Right cardiac atrium (tissue), 5 donors: ENCODE measurements at regions not wholly inside any gene's neighbourhood (a gene's known extent, or its start where the extent isn't known, plus 50 kb on each side); places are given as distances from the start of the nearest gene placed in this dataset.
A peak's percentile ranks its signal among the peaks of the same experiment; 100 is the strongest.
"Not testable (repeated sequence)": the region's sequence is repeated elsewhere in the genome, so short reads cannot be mapped to it uniquely, and the experiment has no call there.

Source experiments
- ATAC-seq, 2 donors: fragments of 200-7000 bp; cut with Tn5 transposase; one replicate each; pipeline versions ENCODE4 v1.8.0 to v1.9.1; 2020; ENCODE audit warnings: moderate library complexity in 2 of 2, mild to moderate bottlenecking in 1 of 2
- DNase-seq, 3 donors: peaks; one replicate each; pipeline ENCODE4 v3.0.0-alpha.2; 2020
- H3K27ac ChIP-seq: one replicate; pipeline ENCODE4 v1.5.1; 2013; ENCODE audit warnings: mild to moderate bottlenecking, low read length, control low read depth, moderate library complexity
- H3K27me3 ChIP-seq: one replicate; pipeline ENCODE4 v1.6.1; 2013; ENCODE audit not compliant: control insufficient read depth, insufficient read depth
- H3K4me1 ChIP-seq: one replicate; pipeline ENCODE4 v1.6.1; 2013; ENCODE audit warnings: low read length; ENCODE audit not compliant: control insufficient read depth, insufficient read depth
- H3K4me3 ChIP-seq: one replicate; pipeline ENCODE4 v1.5.1; 2013; ENCODE audit warnings: low read length, control low read depth
- H3K9me3 ChIP-seq: one replicate; pipeline ENCODE4 v1.6.1; 2013; ENCODE audit warnings: low read length; ENCODE audit not compliant: control insufficient read depth
- WGBS: extraction: QIAGEN DNeasy Blood & Tissue Kit; methylation state at CpG from one replicate; pipeline ENCODE4 v1.1.7; 2013; 5-methylcytosine and 5-hydroxymethylcytosine counted together
- intact Hi-C, 4 donors: fragments of 100-400 bp; cut with DNase I; formaldehyde crosslinking; loops; one replicate each; pipeline versions ENCODE4 v1.11.0 to v1.14.0; 2022 to 2023
- donor health status: healthy with polysubstance abuse.
- donor health status: DM: no; HTN: yes; CAD: no.
- donor health status: DM: no; HTN: no; CAD: no.
- donor health status: DM: no; HTN: yes; CAD: no; lungs with severe emphysema.
- donor health status: DM: yes; HTN: yes; CAD: no.

DNA sequence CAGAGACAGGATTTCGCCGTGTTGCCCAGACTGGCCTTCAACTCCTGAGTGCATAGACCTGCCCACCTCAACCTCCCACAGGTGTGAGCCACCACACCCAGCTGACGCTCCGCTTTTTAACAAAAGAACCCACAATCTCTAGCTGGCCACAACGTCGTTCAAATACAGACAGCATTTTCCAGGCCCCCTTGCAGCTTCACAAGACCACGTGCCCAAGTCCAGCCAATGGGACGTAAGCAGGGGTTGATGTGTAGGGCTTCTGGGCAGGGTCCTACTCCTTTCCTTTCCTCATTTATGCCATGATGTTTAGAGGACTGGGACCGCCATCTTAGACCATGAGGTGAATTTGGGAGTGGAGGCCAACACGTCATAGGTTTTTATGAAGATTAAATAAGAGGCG, 81.0 kb downstream of the TFAP2C start:
- no peaks in the 10 kb centered on the region for H3K9me3 ChIP-seq
- H3K4me3 ChIP-seq: no peak overlapping the region
- 94% methylated on average over 11 of the region's 11 CpGs for WGBS
- H3K4me1 ChIP-seq: no peaks in the 10 kb centered on the region
- no peaks in the 10 kb centered on the region for H3K27me3 ChIP-seq
- no peak overlapping the region for H3K27ac ChIP-seq
- no peak for ATAC-seq
- intact Hi-C loops: no loop called here
- DNase-seq: no peak

DNA sequence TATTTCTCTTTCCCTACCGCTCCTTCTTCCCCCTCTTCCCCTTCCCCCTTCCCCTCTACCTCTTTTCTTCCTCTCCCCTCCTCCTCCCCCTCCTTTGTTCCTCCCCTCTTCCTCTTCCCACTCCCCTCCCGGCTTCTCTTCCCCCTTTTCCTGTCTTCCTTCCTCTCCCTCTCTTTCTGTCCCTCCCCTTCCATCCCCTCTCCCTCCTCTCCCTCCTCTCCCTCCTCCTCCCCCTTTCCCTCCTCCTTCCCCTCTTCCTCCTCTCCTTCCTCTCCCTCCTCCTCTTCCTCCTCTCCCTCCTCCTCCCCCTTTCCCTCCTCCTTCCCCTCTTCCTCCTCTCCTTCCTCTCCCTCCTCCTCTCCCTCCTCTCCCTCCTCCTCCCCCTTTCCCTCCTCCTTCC, 81.5 kb downstream of the TFAP2C start:
- DNase-seq, H3K27ac ChIP-seq, ATAC-seq, H3K4me1 ChIP-seq, H3K9me3 ChIP-seq, H3K4me3 ChIP-seq, H3K27me3 ChIP-seq, intact Hi-C loops: not testable (repeated sequence)
- 51% methylated on average over 2 of the region's 2 CpGs for WGBS

DNA sequence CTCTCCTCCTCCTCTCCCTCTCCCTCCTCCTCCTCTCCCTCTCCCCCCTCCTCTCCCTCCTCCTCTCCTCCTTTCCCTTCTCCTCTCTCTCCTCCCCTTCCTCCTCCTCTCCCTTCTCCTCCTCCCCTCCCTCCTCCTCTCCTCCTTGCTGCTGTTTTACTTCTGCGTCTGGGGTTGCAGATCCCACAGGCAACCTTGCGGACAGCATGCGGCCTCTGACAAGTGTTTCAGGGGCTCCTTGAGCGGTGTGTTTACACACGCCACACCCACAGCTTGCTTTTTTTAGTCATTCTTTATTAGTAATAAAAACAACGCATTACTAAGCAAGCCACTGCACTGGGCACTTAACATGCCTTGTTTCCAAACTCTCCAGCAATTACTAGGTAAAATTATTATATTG, 81.9 kb downstream of the TFAP2C start:
- H3K9me3 ChIP-seq: no peaks in the 10 kb centered on the region
- no peak overlapping the region for H3K4me3 ChIP-seq
- no peak for DNase-seq
- no peak overlapping the region for H3K27ac ChIP-seq
- H3K4me1 ChIP-seq: no peaks in the 10 kb centered on the region
- no peak for ATAC-seq
- H3K27me3 ChIP-seq: no peaks in the 10 kb centered on the region
- intact Hi-C loops: no loop called here
- WGBS: 42% methylated on average over 6 of the region's 6 CpGs

DNA sequence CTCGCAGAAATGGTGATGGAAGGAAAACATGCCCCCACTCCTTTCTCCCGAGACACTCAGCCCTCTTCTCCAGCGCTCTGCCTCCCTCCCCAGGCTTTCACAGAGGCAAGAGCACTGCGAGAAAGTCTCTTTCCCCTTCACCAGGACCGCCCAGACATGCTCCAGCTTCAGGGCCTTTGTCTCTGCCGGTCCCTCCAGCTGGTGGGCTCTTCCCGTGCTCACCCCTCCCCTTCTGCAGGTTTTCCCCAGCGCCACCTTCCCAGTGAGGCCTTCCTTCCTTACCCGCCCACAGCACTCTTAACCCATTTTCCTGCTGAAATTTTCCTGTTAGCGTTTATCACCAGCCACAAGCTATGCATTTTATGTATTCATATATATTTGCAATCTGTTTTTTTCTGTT, 86.2 kb downstream of the TFAP2C start:
- WGBS: 54% methylated on average over 10 of the region's 10 CpGs
- no peak overlapping the region for H3K27ac ChIP-seq
- H3K4me1 ChIP-seq: no peaks in the 10 kb centered on the region
- no peak for DNase-seq
- no peaks in the 10 kb centered on the region for H3K9me3 ChIP-seq
- no peaks in the 10 kb centered on the region for H3K27me3 ChIP-seq
- no peak for ATAC-seq
- H3K4me3 ChIP-seq: no peak overlapping the region
- intact Hi-C loops: no loop called here

DNA sequence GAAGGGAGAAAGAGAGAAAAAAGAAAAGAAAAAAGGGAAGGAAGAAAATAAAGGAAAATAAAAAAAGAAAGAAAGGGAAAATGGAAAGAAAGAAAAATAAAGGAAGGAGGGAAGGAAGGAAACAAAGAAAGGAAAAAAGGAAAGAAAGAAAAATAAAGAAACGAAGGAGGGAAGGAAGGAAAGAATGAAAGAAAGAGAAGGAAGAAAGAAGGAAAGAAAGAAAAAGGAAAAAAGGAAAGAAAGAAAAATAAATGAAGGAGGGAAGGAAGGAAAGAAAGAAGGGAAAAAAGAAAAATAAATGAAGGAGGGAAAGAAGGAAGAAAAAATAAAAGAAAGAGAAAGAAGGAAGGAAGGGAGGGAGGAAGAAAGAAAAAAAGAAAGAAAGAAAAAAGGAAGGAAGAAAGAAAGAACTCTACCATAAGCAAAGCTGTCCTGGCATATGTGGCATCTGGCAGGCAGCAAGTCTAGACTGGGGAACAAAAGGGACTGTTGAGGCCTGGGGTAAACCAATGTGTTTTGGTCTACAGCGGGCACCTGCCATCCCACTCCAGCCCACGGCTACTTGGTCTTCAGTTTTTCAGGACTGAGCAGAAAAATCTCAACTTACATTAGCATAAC, 86.9 kb downstream of the TFAP2C start:
- H3K4me1 ChIP-seq: no peaks in the 10 kb centered on the region
- H3K4me3 ChIP-seq: no peak overlapping the region
- no peaks in the 10 kb centered on the region for H3K27me3 ChIP-seq
- no peak for DNase-seq
- WGBS: 58% methylated on average over 3 of the region's 3 CpGs
- no peaks in the 10 kb centered on the region for H3K9me3 ChIP-seq
- no peak overlapping the region for H3K27ac ChIP-seq
- ATAC-seq: no peak
- intact Hi-C loops: no loop called here

DNA sequence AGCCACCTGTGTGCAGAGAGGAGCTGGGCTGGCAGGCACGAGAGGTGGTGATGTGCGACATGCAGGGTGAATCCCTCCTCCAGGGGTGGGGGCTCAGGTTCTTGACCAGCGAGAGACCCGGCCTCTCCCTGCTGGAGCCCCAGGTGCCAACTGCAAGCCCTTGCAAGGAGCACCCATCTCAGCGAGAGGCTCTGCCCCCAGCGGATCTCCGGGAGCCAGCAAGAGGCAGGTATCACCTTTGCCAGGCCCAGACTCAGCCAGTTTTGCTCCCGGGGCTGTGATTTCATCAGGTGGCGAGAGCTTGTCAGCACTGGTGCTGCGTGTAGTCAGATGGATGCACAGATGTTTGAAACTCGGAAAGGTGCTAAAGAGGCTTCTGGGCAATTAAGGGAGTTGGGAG, 87.7 kb downstream of the TFAP2C start:
- H3K4me1 ChIP-seq: no peaks in the 10 kb centered on the region
- no peaks in the 10 kb centered on the region for H3K27me3 ChIP-seq
- DNase-seq: no peak
- intact Hi-C loops: no loop called here
- 69% methylated on average over 11 of the region's 11 CpGs for WGBS
- no peak overlapping the region for H3K4me3 ChIP-seq
- H3K27ac ChIP-seq: no peak overlapping the region
- no peak for ATAC-seq
- H3K9me3 ChIP-seq: no peaks in the 10 kb centered on the region

DNA sequence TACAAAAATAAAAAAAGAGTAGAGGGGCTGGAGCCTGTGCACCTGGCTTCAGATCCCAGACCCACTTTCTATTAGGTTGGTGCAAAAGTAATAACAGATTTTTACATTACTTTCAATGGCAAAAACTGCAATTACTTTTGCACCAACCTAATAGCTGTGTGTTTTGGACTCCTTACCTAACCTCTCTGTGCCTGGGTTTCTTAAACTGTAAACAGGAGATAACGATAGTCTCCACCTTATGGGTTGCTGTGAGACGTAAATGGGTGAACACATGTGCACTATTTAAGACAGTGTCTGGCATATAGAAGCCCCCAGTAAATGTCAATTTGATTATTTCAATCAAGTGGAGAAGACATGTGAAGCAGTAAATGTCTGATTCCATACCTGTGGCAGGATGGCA, 89.7 kb downstream of the TFAP2C start:
- ATAC-seq (no peak), DNase-seq (no peak)
- WGBS: 85% methylated on average over 2 of the region's 2 CpGs
- Histone ChIP-seq H3K9me3 (no peaks in the 10 kb centered on the region), H3K4me1 (no peaks in the 10 kb centered on the region), H3K4me3 (no peak overlapping the region), H3K27ac (no peak overlapping the region), H3K27me3 (no peaks in the 10 kb centered on the region)
- intact Hi-C loops: no loop called here

DNA sequence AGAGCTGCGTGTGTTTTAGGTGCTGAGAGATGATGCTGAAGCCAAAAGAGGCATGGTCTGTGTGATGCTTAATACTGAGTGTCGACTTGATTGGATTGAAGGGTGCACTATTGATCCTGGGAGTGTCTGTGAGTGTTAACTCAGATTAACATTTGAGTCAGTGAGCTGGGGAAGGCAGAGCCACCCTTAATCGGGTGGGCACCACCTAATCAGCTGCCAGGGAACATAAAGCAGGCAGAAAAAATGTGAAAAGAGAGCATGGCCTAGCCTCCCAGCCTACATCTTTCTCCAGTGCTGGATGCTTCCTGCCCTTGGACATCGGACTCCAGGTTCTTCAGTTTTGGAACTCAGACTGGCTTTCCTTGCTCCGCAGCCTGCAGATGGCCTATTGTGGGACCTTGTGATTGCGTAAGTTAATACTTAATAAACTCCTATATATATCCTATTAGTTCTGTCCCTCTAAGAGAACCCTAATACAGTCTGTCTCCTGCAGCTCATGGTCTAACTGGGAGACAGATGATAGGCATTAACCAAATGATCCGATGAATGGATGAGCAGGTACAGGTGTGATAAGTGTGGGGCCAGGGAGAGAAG, 91.6 kb downstream of the TFAP2C start:
- Histone ChIP-seq H3K27ac (no peak overlapping the region), H3K9me3 (no peaks in the 10 kb centered on the region), H3K4me3 (no peak overlapping the region), H3K27me3 (no peaks in the 10 kb centered on the region), H3K4me1 (no peaks in the 10 kb centered on the region)
- intact Hi-C loops: no loop called here
- no peak for DNase-seq
- 84% methylated on average over 7 of the region's 7 CpGs for WGBS
- no peak for ATAC-seq

DNA sequence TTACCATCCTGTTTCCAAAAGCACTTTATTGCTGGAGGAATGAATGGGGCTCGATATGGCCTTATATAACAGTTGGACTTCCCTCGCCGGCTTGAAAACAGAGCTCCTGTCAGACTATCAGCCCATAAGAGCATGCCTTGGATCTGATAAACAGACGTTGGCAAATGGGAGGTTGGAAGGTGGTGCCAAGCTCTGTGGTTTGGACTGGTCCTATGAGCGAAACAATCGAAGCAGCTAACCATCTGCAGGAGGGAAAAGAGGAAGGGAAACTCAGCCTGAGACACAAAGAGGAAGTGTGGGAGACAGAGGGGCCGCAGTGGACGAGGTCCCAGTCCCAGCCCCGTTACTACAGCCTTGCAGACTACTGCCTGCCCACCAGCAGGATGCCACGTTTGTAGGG, 92.9 kb downstream of the TFAP2C start:
- Histone ChIP-seq H3K9me3 (no peaks in the 10 kb centered on the region), H3K27me3 (no peaks in the 10 kb centered on the region), H3K4me3 (no peak overlapping the region), H3K4me1 (no peaks in the 10 kb centered on the region), H3K27ac (no peak overlapping the region)
- DNase-seq (peak in 1 of 3 donors; percentile 41), ATAC-seq (peak in 1 of 2 donors; percentile 26)
- intact Hi-C loops: no loop called here
- 60% methylated on average over 10 of the region's 10 CpGs for WGBS

DNA sequence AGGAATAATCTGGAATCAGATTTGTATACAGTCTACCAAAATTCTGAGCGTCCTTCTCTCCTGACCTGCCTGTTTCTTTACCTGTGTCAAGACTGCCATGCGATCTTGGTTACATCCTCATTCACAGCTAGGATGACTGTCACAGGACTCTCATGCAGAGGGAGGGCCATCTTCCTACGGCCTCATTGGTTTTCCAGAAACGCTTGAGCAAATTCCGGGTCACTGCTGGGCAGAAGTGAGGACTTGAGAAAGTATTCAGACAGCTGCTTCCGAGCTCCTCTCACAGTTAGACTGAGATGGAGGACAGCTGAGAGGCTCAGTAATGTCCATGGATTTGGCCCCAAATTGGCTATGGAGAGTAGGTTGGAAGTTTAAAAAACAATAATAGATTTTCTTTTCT, 94.2 kb downstream of the TFAP2C start:
- H3K27ac ChIP-seq: no peak overlapping the region
- H3K27me3 ChIP-seq: no peaks in the 10 kb centered on the region
- WGBS: 82% methylated on average over 6 of the region's 6 CpGs
- no peak overlapping the region for H3K4me3 ChIP-seq
- intact Hi-C loops: no loop called here
- ATAC-seq (no peak), DNase-seq (no peak)
- H3K4me1 ChIP-seq: no peaks in the 10 kb centered on the region
- no peaks in the 10 kb centered on the region for H3K9me3 ChIP-seq

DNA sequence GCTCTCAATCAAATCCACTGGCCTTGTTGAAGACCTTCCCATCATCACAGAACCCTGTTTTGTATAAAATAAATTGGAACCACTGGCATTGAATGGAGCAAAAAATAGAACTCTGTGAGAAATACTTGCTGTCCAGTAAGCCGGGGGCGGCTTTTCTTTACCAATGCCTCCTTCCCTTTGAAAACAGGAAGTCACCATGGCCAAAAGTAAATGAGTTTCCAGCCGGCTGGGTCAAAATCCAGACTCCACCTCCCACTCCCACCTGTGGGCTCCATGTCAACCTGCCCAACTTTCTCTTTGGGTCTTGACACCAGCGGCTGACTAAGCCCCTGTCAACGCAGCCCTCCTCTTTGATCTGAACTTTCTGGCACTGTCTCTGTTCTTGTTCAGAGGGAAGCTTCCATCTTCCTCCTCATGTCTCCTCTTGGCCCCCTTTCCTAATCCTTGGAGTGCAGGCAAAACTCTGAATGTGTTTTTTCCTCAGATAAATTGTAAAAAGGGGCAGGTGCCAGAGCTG, 95.2 kb downstream of the TFAP2C start:
- H3K4me3 ChIP-seq: no peak overlapping the region
- intact Hi-C loops: no loop called here
- DNase-seq: no peak
- WGBS: 49% methylated on average over 5 of the region's 5 CpGs
- no peaks in the 10 kb centered on the region for H3K9me3 ChIP-seq
- H3K4me1 ChIP-seq: no peaks in the 10 kb centered on the region
- no peaks in the 10 kb centered on the region for H3K27me3 ChIP-seq
- no peak overlapping the region for H3K27ac ChIP-seq
- ATAC-seq: no peak

DNA sequence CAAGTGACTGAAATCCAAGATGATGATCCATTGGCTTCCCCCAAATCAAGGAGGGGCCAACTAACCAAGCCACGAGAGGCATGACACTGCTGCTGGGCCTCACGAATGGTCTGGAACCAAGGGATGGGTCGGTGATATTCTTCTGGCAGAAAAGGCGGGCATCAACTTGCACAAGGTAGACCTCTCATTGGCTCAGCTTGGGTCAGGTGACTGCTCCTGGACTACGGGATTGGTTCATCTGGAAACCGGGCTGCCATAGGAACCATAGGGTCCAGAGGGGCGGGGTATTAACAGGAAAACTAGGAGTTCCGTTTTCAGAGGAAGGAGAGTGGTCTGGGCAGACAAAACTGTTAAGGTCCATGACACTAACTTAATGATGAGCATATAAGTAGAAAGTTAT, 100.9 kb downstream of the TFAP2C start:
- 82% methylated on average over 8 of the region's 8 CpGs for WGBS
- H3K27me3 ChIP-seq: no peaks in the 10 kb centered on the region

More for the DNA sequence above, 100.9 kb downstream of the TFAP2C start:
- Histone ChIP-seq H3K4me1 (no peaks in the 10 kb centered on the region), H3K4me3 (no peak overlapping the region), H3K9me3 (no peaks in the 10 kb centered on the region), H3K27ac (no peak overlapping the region)
- DNase-seq: no peak
- no peak for ATAC-seq
- intact Hi-C loops: no loop called here
